ENCODE measurements at regions not wholly inside any gene's neighbourhood (a gene's known extent, or its start where the extent isn't known, plus 50 kb on each side); places are given as distances from the start of the nearest gene placed in this dataset.

GRCh38 chr13:109415057-109415456 is 371.3 kb downstream of the IRS2 start:
- no peaks in the 10 kb centered on the region for H3K27me3 ChIP-seq
- no peaks in the 10 kb centered on the region for H3K9me3 ChIP-seq
- intact Hi-C loops (cut with DNase I; ENCODE audit: low total_unique reads) = no loop called here
- no peak for DNase-seq
- H3K4me3 ChIP-seq = no peak overlapping the region
- no peaks in the 10 kb centered on the region for H3K4me1 ChIP-seq
- no peaks in the 10 kb centered on the region for H3K36me3 ChIP-seq
- no peak for TF ChIP-seq POLR2A (IDR thresholded peaks at IDR 0.05)
- TF ChIP-seq CTCF (IDR thresholded peaks at IDR 0.05) = no peak
- no peak overlapping the region for H3K27ac ChIP-seq

GRCh38 chr13:109412283-109412901 is 374.0 kb downstream of the IRS2 start:
- peak in 1 of 2 donors; percentile 23 for DNase-seq
- Histone ChIP-seq H3K36me3 (no peaks in the 10 kb centered on the region), H3K27me3 (no peaks in the 10 kb centered on the region), H3K9me3 (no peaks in the 10 kb centered on the region), H3K4me3 (no peak overlapping the region), H3K27ac (no peak overlapping the region), H3K4me1 (no peaks in the 10 kb centered on the region)
- TF ChIP-seq CTCF (IDR thresholded peaks at IDR 0.05) (no peak), POLR2A (IDR thresholded peaks at IDR 0.05) (no peak)
- intact Hi-C loops (cut with DNase I; ENCODE audit: low total_unique reads) = no loop called here

- Histone ChIP-seq H3K4me1 (no peaks in the 10 kb centered on the region), H3K4me3 (no peak overlapping the region), H3K27ac (no peak overlapping the region), H3K9me3 (no peaks in the 10 kb centered on the region), H3K36me3 (no peaks in the 10 kb centered on the region), H3K27me3 (no peaks in the 10 kb centered on the region)
- intact Hi-C loops (cut with DNase I; ENCODE audit: low total_unique reads) = no loop called here
- no peak for DNase-seq
- no peak for TF ChIP-seq POLR2A (IDR thresholded peaks at IDR 0.05)
- TF ChIP-seq CTCF (IDR thresholded peaks at IDR 0.05) = no peak
Observed at GRCh38 chr13:109410868-109411267, 375.5 kb downstream of the IRS2 start.

GRCh38 chr13:109408591-109409382 is 377.6 kb downstream of the IRS2 start:
- intact Hi-C loops (cut with DNase I; ENCODE audit: low total_unique reads) = no loop called here
- Histone ChIP-seq H3K4me1 (no peaks in the 10 kb centered on the region), H3K36me3 (no peaks in the 10 kb centered on the region), H3K27me3 (no peaks in the 10 kb centered on the region), H3K9me3 (no peaks in the 10 kb centered on the region), H3K27ac (no peak overlapping the region), H3K4me3 (no peak overlapping the region)
- DNase-seq = no peak
- TF ChIP-seq POLR2A (IDR thresholded peaks at IDR 0.05) = no peak
- no peak for TF ChIP-seq CTCF (IDR thresholded peaks at IDR 0.05)

- Histone ChIP-seq H3K27me3 (no peaks in the 10 kb centered on the region), H3K27ac (no peak overlapping the region), H3K4me3 (no peak overlapping the region), H3K36me3 (no peaks in the 10 kb centered on the region), H3K9me3 (no peaks in the 10 kb centered on the region), H3K4me1 (no peaks in the 10 kb centered on the region)
- no peak for DNase-seq
- intact Hi-C loops (cut with DNase I; ENCODE audit: low total_unique reads) = no loop called here
- no peak for TF ChIP-seq CTCF (IDR thresholded peaks at IDR 0.05)
- no peak for TF ChIP-seq POLR2A (IDR thresholded peaks at IDR 0.05)
Observed at GRCh38 chr13:109406376-109406992, 379.9 kb downstream of the IRS2 start.
